A549 (cell line): ENCODE measurements at regions not wholly inside any gene's neighbourhood (a gene's known extent, or its start where the extent isn't known, plus 50 kb on each side); places are given as distances from the start of the nearest gene placed in this dataset.

Experiments
- CTCF ChIP-seq: fragments of >200 bp; sonication (Bioruptor Twin); formaldehyde crosslinking; IDR thresholded peaks from 3 replicates; pipeline ENCODE4 v1.5.1; 2016
- EP300 ChIP-seq, 2 experiments: fragments of >200 bp; sonication (Bioruptor Twin); formaldehyde crosslinking; IDR thresholded peaks; 2 replicates in 1 of 2; 3 replicates in 1 of 2; pipeline ENCODE4 v1.6.1; 2016 to 2017
- ESRRA ChIP-seq: fragments of 150-350 bp; IDR thresholded peaks from 2 replicates; pipeline ENCODE4 v1.6.1; 2014; ENCODE audit warnings: mild to moderate bottlenecking, low read length, borderline replicate concordance
- HEYL ChIP-seq: fragments of 250-450 bp; sonication (Bioruptor Pico); IDR thresholded peaks from 2 replicates; pipeline ENCODE4 v1.8.0; 2021; ENCODE audit warnings: mild to moderate bottlenecking, moderate library complexity
- HMGXB4 ChIP-seq: fragments of 250-450 bp; sonication (Bioruptor Pico); IDR thresholded peaks from 2 replicates; pipeline ENCODE4 v1.5.0; 2021; ENCODE audit warnings: mild to moderate bottlenecking, moderate library complexity, borderline replicate concordance
- RCOR1 ChIP-seq: fragments of 150-350 bp; IDR thresholded peaks from 2 replicates; pipeline ENCODE4 v1.6.1; 2014; ENCODE audit warnings: antibody characterized with exemption, low read length, low read depth

- TF ChIP-seq CTCF = no peak
- no peak for TF ChIP-seq RCOR1
- no peak for TF ChIP-seq HMGXB4 (CRISPR knock-in tag)
- TF ChIP-seq HEYL (CRISPR knock-in tag) = no peak
- no peak for TF ChIP-seq ESRRA
- no peak for TF ChIP-seq EP300 (IDR thresholded peaks at IDR 0.05)
These were observed 151.6 kb upstream of the RGMB start for GRCh38 chr5:98621821-98622220.
